Fibroblast of pulmonary artery (primary cell): ENCODE measurements at regions not wholly inside any gene's neighbourhood (a gene's known extent, or its start where the extent isn't known, plus 50 kb on each side); places are given as distances from the start of the nearest gene placed in this dataset.
"Not testable (repeated sequence)": the region's sequence is repeated elsewhere in the genome, so short reads cannot be mapped to it uniquely, and the experiment has no call there.

Experiments
- DNase-seq: peaks from one replicate; pipeline ENCODE4 v3.0.0-alpha.2; 2010; ENCODE audit warnings: low read depth
- H3K4me3 ChIP-seq: replicated peaks from 2 replicates; pipeline ENCODE4 v1.5.1; 2011; ENCODE audit warnings: low read depth, mild to moderate bottlenecking, control low read depth, low read length, moderate library complexity
- CTCF ChIP-seq: IDR thresholded peaks from 2 replicates; pipeline ENCODE4 v1.5.1; 2011; ENCODE audit warnings: mild to moderate bottlenecking, control low read depth, low read length, inconsistent platforms; ENCODE audit errors: missing control alignments

GRCh38 chr1:82139751-82140468 lies 339.2 kb downstream of the ADGRL2 start:
- no peak for DNase-seq
- no peak overlapping the region for H3K4me3 ChIP-seq
- TF ChIP-seq CTCF, result no peak

GRCh38 chr1:82136351-82136750 lies 335.6 kb downstream of the ADGRL2 start:
- not testable (repeated sequence) for H3K4me3 ChIP-seq, DNase-seq

GRCh38 chr1:82125866-82126265 lies 325.1 kb downstream of the ADGRL2 start:
- no peak for TF ChIP-seq CTCF
- no peak for DNase-seq
- H3K4me3 ChIP-seq, result no peak overlapping the region

- DNase-seq, result no peak
- no peak for TF ChIP-seq CTCF
- H3K4me3 ChIP-seq, result no peak overlapping the region
Observed at GRCh38 chr1:82125119-82125518, 324.4 kb downstream of the ADGRL2 start.

DNA sequence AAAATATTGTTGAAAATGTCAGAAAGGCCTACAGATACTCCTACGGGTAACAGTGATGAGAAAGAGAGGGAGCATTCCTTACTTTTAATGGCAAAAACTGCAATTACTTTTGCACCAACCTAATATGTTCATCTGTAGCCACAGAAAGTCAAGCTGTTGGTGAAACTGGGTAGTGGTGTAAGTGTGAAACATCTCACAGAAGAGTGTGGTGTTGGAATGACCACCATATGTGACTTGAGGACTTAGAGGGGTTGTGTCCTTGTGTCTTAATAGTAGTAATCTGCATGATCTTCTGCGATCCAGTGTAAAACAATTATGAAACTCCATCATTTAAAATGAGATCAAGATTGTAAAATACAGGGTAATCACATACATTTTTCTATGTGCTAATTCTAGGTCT lies 320.7 kb downstream of the ADGRL2 start:
- DNase-seq, result no peak
- no peak for TF ChIP-seq CTCF
- H3K4me3 ChIP-seq, result no peak overlapping the region

DNA sequence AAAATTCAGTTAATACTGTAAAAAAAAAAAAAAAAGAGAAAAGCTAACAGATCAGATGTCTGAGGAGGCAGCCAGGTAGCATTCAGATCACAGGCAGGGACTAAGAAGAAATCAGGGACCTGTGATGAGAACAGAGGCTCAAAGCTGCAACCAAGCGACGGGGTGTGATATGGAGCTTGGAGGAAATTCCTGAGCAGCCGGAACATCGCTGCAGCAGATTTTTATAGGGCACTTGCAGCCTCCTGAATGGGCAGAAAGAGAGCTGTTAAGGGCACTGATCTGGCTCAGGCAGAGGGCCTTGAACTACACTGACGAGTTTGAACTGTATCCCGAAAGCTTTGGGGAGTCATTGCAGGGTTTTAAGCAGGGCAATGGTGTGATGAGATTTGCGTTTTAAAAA lies 315.4 kb downstream of the ADGRL2 start:
- no peak overlapping the region for H3K4me3 ChIP-seq
- no peak for DNase-seq
- no peak for TF ChIP-seq CTCF

GRCh38 chr1:82114887-82115286 lies 314.2 kb downstream of the ADGRL2 start:
- H3K4me3 ChIP-seq, result no peak overlapping the region
- TF ChIP-seq CTCF, result no peak
- no peak for DNase-seq
